Pancreas (tissue), 10 donors: ENCODE measurements at regions not wholly inside any gene's neighbourhood (a gene's known extent, or its start where the extent isn't known, plus 50 kb on each side); places are given as distances from the start of the nearest gene placed in this dataset.

Experiments used
- ATAC-seq, 4 donors: fragments of 200-7000 bp; cut with Tn5 transposase; one replicate each; pipeline versions ENCODE4 v1.8.0 to v1.9.1; 2020; ENCODE audit warnings: mild to moderate bottlenecking in 4 of 4, moderate library complexity in 4 of 4
- DNase-seq, 6 donors: peaks; one replicate each; pipeline ENCODE4 v3.0.0-alpha.2; 2020
- FAIRE-seq: peaks from 2 replicates; lab custom pipeline; 2012; peaks lifted over from hg19 to GRCh38; lab: Jason Lieb, UNC
- H3K27ac ChIP-seq, 4 donors: fragments of 200-600 bp; sonication (generic); 1 replicate in 3 of 4; 2 replicates in 1 of 4; pipeline versions ENCODE4 v1.5.0 to v1.8.0; 2020
- H3K27me3 ChIP-seq, 4 donors: fragments of 200-600 bp; one replicate each; pipeline ENCODE4 v1.8.0; 2021
- H3K36me3 ChIP-seq, 3 donors: fragments of 200-600 bp; sonication (generic) in 1 of 3; one replicate each; pipeline versions ENCODE4 v1.5.0 to v1.8.0; 2020 to 2021
- H3K4me1 ChIP-seq, 3 donors: fragments of 200-600 bp; one replicate each; pipeline ENCODE4 v1.8.0; 2021
- H3K4me3 ChIP-seq, 4 donors: fragments of 200-600 bp; sonication (generic) in 2 of 4; one replicate each; pipeline versions ENCODE4 v1.5.0 to v1.8.0; 2020 to 2021
- H3K9me3 ChIP-seq, 4 donors: fragments of 200-600 bp; one replicate each; pipeline ENCODE4 v1.8.0; 2021
- WGBS, 2 donors: extraction: QIAGEN DNeasy Blood & Tissue Kit; methylation state at CpG; one replicate each; pipeline ENCODE4 v1.1.7; 2013; 5-methylcytosine and 5-hydroxymethylcytosine counted together
- intact Hi-C, 3 donors: fragments of 100-400 bp; cut with DNase I; formaldehyde crosslinking; loops; one replicate each; pipeline versions ENCODE4 v1.11.1 to v1.14.2; 2022
- TF ChIP-seq, protein P1 (sequence below), 4 donors: fragments of 200-600 bp; sonication (generic) in 3 of 4; IDR thresholded peaks; one replicate each; pipeline versions ENCODE4 v1.5.0 to v1.8.0; 2021; ENCODE audit warnings: antibody characterized with exemption in 4 of 4
- donor health status: healthy with polysubstance abuse.
- donor health status: DM: no; HTN: no; CAD: no; lungs with moderate emphysema.
- donor health status: DM: no; HTN: no; CAD: no.
- donor health status: control.
- donor health status: control.
- donor health status: Bipolar disorder and iron deficiency.
- donor health status: DM: yes; HTN: yes; CAD: no.
- donor health status: DM: no; HTN: no; CAD: no.
- donor health status: DM: no; HTN: no; CAD: no.
- donor health status: DM: yes; HTN: yes; CAD: no.

- no peak for FAIRE-seq
Measured at GRCh38 chr6:97913721-97914120, 630.7 kb upstream of the MMS22L start.

DNA sequence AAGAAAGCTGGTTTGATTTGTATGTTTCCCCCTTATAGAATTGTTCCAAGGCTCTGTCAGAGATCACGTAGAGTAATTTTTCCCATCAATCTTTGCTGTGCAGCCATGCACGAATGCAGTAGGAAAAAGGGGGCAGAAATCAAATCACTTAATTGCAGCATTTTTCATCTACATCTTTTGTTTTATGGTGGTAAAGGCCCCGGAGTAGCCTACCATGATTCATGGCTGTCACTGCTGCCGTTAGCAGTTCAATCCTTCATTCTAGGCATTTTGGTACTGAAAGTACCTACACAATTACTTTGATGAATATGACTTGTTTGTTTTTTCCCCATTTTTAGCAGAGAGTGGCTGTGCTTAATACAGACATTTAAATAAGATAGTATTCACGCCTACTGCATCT, 631.9 kb upstream of the MMS22L start:
- no peak overlapping the region for H3K27ac ChIP-seq
- H3K36me3 ChIP-seq, result no peaks in the 10 kb centered on the region
- ATAC-seq (no peak), FAIRE-seq (no peak), DNase-seq (no peak)
- no peak overlapping the region for H3K4me3 ChIP-seq
- 49 to 67% methylated on average over 5 of the region's 5 CpGs for WGBS, 2 donors
- H3K9me3 ChIP-seq, result no peaks in the 10 kb centered on the region
- intact Hi-C loops, result no loop called here
- H3K27me3 ChIP-seq, result no peaks in the 10 kb centered on the region
- no peaks in the 10 kb centered on the region for H3K4me1 ChIP-seq
- TF ChIP-seq, protein P1, sequence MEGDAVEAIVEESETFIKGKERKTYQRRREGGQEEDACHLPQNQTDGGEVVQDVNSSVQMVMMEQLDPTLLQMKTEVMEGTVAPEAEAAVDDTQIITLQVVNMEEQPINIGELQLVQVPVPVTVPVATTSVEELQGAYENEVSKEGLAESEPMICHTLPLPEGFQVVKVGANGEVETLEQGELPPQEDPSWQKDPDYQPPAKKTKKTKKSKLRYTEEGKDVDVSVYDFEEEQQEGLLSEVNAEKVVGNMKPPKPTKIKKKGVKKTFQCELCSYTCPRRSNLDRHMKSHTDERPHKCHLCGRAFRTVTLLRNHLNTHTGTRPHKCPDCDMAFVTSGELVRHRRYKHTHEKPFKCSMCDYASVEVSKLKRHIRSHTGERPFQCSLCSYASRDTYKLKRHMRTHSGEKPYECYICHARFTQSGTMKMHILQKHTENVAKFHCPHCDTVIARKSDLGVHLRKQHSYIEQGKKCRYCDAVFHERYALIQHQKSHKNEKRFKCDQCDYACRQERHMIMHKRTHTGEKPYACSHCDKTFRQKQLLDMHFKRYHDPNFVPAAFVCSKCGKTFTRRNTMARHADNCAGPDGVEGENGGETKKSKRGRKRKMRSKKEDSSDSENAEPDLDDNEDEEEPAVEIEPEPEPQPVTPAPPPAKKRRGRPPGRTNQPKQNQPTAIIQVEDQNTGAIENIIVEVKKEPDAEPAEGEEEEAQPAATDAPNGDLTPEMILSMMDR (IDR thresholded peaks at IDR 0.05), result no peak

More at GRCh38 chr6:97913721-97914120, 630.7 kb upstream of the MMS22L start:
- no peaks in the 10 kb centered on the region for H3K27me3 ChIP-seq
- intact Hi-C loops, result no loop called here
- DNase-seq (no peak), ATAC-seq (no peak)
- no peaks in the 10 kb centered on the region for H3K4me1 ChIP-seq
- no peaks in the 10 kb centered on the region for H3K36me3 ChIP-seq
- no peak overlapping the region for H3K4me3 ChIP-seq
- TF ChIP-seq, protein P1 (IDR thresholded peaks at IDR 0.05), result no peak
- H3K9me3 ChIP-seq, result no peaks in the 10 kb centered on the region
- 53 to 68% methylated on average over 1 of the region's 1 CpG for WGBS, 2 donors
- H3K27ac ChIP-seq, result no peak overlapping the region

GRCh38 chr6:97915537-97915936, 632.5 kb upstream of the MMS22L start:
- Histone ChIP-seq H3K4me3 (no peak overlapping the region), H3K27me3 (no peaks in the 10 kb centered on the region), H3K9me3 (no peaks in the 10 kb centered on the region), H3K36me3 (no peaks in the 10 kb centered on the region), H3K27ac (no peak overlapping the region), H3K4me1 (no peaks in the 10 kb centered on the region)
- TF ChIP-seq, protein P1 (IDR thresholded peaks at IDR 0.05), result no peak
- 41 to 45% methylated on average over 2 of the region's 2 CpGs for WGBS, 2 donors
- intact Hi-C loops, result no loop called here
- ATAC-seq, result no peak
- no peak for FAIRE-seq
- DNase-seq, result no peak

DNA sequence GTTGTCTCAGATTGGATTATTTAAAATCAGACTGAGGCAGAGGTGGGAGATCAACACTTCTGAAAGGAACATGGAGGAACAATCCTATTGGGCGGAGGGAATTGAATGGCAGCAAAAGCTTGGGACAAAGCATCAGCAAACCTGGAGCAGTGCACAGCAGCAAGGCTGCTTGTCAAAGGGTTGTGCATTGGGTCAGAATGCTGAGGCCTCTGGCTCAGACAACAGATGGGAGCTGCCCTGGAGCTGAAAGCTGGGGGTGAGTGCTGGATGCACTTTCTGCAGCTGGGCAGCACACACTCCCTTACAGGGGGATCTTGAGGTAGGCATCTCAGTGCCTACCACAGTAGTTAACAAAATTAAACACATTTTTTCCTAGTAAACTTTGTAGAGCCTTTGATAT, 634.4 kb upstream of the MMS22L start:
- WGBS, 2 donors, result 59 to 86% methylated on average over 1 of the region's 1 CpG
- DNase-seq (no peak), FAIRE-seq (no peak), ATAC-seq (no peak)
- Histone ChIP-seq H3K27ac (no peak overlapping the region), H3K27me3 (no peaks in the 10 kb centered on the region), H3K4me1 (no peaks in the 10 kb centered on the region), H3K4me3 (no peak overlapping the region), H3K9me3 (no peaks in the 10 kb centered on the region), H3K36me3 (no peaks in the 10 kb centered on the region)
- TF ChIP-seq, protein P1 (IDR thresholded peaks at IDR 0.05), result no peak
- intact Hi-C loops, result no loop called here

DNA sequence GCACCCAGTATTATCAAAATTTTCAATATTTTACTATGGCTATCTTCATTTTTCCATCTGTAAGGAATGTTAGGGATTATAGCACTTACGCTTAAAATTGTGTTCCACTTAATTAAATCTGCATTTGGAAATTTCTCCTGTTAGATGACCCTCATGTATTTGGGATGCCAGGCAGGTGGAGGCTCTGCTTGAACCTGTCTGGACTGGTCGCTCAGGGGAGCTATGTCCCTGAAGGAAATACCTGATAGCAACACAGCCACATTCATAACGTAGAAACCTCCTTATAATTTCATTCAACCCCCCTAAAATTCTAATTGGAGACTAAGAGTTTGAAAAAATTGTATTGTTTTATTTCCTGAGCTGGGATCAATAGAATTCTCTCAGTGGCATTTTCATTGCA, 636.0 kb upstream of the MMS22L start:
- H3K27ac ChIP-seq, result no peak overlapping the region
- H3K27me3 ChIP-seq, result no peaks in the 10 kb centered on the region
- no peaks in the 10 kb centered on the region for H3K4me1 ChIP-seq
- WGBS, 2 donors, result 46 to 61% methylated on average over 3 of the region's 3 CpGs
- no peak for DNase-seq
- H3K36me3 ChIP-seq, result no peaks in the 10 kb centered on the region
- no peak for FAIRE-seq
- TF ChIP-seq, protein P1 (IDR thresholded peaks at IDR 0.05), result no peak
- ATAC-seq, result no peak
- no peak overlapping the region for H3K4me3 ChIP-seq
- no peaks in the 10 kb centered on the region for H3K9me3 ChIP-seq
- intact Hi-C loops, result no loop called here
